GM21526 (cell line): ENCODE measurements at regions not wholly inside any gene's neighbourhood (a gene's known extent, or its start where the extent isn't known, plus 50 kb on each side); places are given as distances from the start of the nearest gene placed in this dataset.

ENCODE experiments used
- ATAC-seq: cut with Tn5 transposase; IDR thresholded peaks from one replicate; pipeline ENCODE4 v1.9.1; 2021; ENCODE audit warnings: moderate library complexity; ENCODE audit not compliant: unreplicated experiment, low FRiP score

- no peak for ATAC-seq
These were observed 194.0 kb downstream of the TRIM27 start for GRCh38 chr6:28729501-28730402.

GRCh38 chr6:28732052-28732451 lies 191.7 kb downstream of the TRIM27 start:
- no peak for ATAC-seq

GRCh38 chr6:28734443-28734959 lies 189.3 kb downstream of the TRIM27 start:
- ATAC-seq, result no peak

GRCh38 chr6:28736121-28736520 lies 187.7 kb downstream of the TRIM27 start:
- no peak for ATAC-seq

- ATAC-seq, result no peak
These were observed 185.9 kb downstream of the TRIM27 start for GRCh38 chr6:28737750-28738395.

- ATAC-seq, result no peak
These were observed 185.4 kb downstream of the TRIM27 start for GRCh38 chr6:28738396-28738765.

- ATAC-seq, result no peak
These were observed 182.4 kb downstream of the TRIM27 start for GRCh38 chr6:28741363-28741762.

GRCh38 chr6:28742668-28743270 lies 181.0 kb downstream of the TRIM27 start:
- no peak for ATAC-seq

- no peak for ATAC-seq
These were observed 180.5 kb downstream of the TRIM27 start for GRCh38 chr6:28743271-28743789.

- no peak for ATAC-seq
These were observed 176.6 kb downstream of the TRIM27 start for GRCh38 chr6:28747083-28747630.

- no peak for ATAC-seq
These were observed 176.1 kb downstream of the TRIM27 start for GRCh38 chr6:28747631-28748157.

- ATAC-seq, result no peak
These were observed 175.6 kb downstream of the TRIM27 start for GRCh38 chr6:28748192-28748591.

GRCh38 chr6:28750926-28751458 lies 172.8 kb downstream of the TRIM27 start:
- ATAC-seq, result no peak

- no peak for ATAC-seq
These were observed 172.3 kb downstream of the TRIM27 start for GRCh38 chr6:28751514-28751913.

- no peak for ATAC-seq
These were observed 171.8 kb downstream of the TRIM27 start for GRCh38 chr6:28751963-28752350.

GRCh38 chr6:28757429-28758045 lies 166.2 kb downstream of the TRIM27 start:
- no peak for ATAC-seq

- ATAC-seq, result no peak
These were observed 165.6 kb downstream of the TRIM27 start for GRCh38 chr6:28758046-28758817.

GRCh38 chr6:28758818-28759235 lies 165.0 kb downstream of the TRIM27 start:
- ATAC-seq, result no peak
